ENCODE measurements at regions not wholly inside any gene's neighbourhood (a gene's known extent, or its start where the extent isn't known, plus 50 kb on each side); places are given as distances from the start of the nearest gene placed in this dataset.

DNA sequence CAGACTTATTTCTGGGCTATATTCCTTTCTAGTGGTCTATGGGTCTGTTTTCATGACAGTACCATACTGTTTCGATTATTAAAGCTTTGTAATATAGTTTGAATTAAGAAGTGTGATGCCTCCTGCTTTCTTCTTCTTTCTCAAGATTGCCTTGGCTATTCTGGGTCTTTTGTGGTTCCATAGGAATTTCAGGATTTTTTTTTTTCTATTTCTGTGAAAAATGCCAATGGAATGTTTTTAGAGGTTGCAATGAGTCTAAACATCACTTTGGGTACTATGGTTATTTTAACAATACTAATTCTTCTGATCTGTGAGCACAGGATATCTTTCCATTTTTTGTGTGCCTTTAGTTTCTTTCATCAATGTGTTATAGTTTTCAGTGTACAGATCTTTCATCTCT lies 204.3 kb upstream of the HCCS start:
- TF ChIP-seq POLR2A (IDR thresholded peaks at IDR 0.05; ENCODE audit: low read depth, low read length) (no peak), POLR2AphosphoS5 (IDR thresholded peaks at IDR 0.05; ENCODE audit: low read depth, low read length) (no peak)
